ENCODE measurements at regions not wholly inside any gene's neighbourhood (a gene's known extent, or its start where the extent isn't known, plus 50 kb on each side); places are given as distances from the start of the nearest gene placed in this dataset.

GRCh38 chr17:52827526-52827925, 669.0 kb upstream of the CA10 start:
- Histone ChIP-seq H3K9ac (ENCODE audit: low read length) (no peak overlapping the region), H3K9me3 (ENCODE audit: control insufficient read depth, low read length) (no peaks in the 10 kb centered on the region), H3K4me3 (ENCODE audit: low read length) (no peak overlapping the region), H3K27me3 (replicated peaks; ENCODE audit: control insufficient read depth, insufficient read depth, low read length) (no peaks in the 10 kb centered on the region), H3K4me1 (ENCODE audit: control insufficient read depth, insufficient read depth, low read length) (no peaks in the 10 kb centered on the region), H3K36me3 (ENCODE audit: control insufficient read depth, insufficient read depth, low read length, severe bottlenecking) (no peaks in the 10 kb centered on the region)
- no peak for DNase-seq (ENCODE audit: low read depth)

- Histone ChIP-seq H3K27me3 (replicated peaks; ENCODE audit: control insufficient read depth, insufficient read depth, low read length) (no peaks in the 10 kb centered on the region), H3K36me3 (ENCODE audit: control insufficient read depth, insufficient read depth, low read length, severe bottlenecking) (no peaks in the 10 kb centered on the region), H3K4me3 (ENCODE audit: low read length) (no peak overlapping the region), H3K9me3 (ENCODE audit: control insufficient read depth, low read length) (no peaks in the 10 kb centered on the region), H3K4me1 (ENCODE audit: control insufficient read depth, insufficient read depth, low read length) (no peaks in the 10 kb centered on the region), H3K9ac (ENCODE audit: low read length) (no peak overlapping the region)
- DNase-seq (ENCODE audit: low read depth) = no peak
Observed at GRCh38 chr17:52824542-52824941, 666.0 kb upstream of the CA10 start.

- Histone ChIP-seq H3K9me3 (ENCODE audit: control insufficient read depth, low read length) (no peaks in the 10 kb centered on the region), H3K4me3 (ENCODE audit: low read length) (no peak overlapping the region), H3K27me3 (replicated peaks; ENCODE audit: control insufficient read depth, insufficient read depth, low read length) (no peaks in the 10 kb centered on the region), H3K9ac (ENCODE audit: low read length) (no peak overlapping the region), H3K4me1 (ENCODE audit: control insufficient read depth, insufficient read depth, low read length) (no peaks in the 10 kb centered on the region), H3K36me3 (ENCODE audit: control insufficient read depth, insufficient read depth, low read length, severe bottlenecking) (no peaks in the 10 kb centered on the region)
- no peak for DNase-seq (ENCODE audit: low read depth)
Observed at GRCh38 chr17:52823155-52823554, 664.6 kb upstream of the CA10 start.

GRCh38 chr17:52790359-52790955, 631.9 kb upstream of the CA10 start:
- Histone ChIP-seq H3K4me1 (ENCODE audit: control insufficient read depth, insufficient read depth, low read length) (no peaks in the 10 kb centered on the region), H3K4me3 (ENCODE audit: low read length) (no peak overlapping the region), H3K27me3 (replicated peaks; ENCODE audit: control insufficient read depth, insufficient read depth, low read length) (no peaks in the 10 kb centered on the region), H3K9me3 (ENCODE audit: control insufficient read depth, low read length) (no peaks in the 10 kb centered on the region), H3K36me3 (ENCODE audit: control insufficient read depth, insufficient read depth, low read length, severe bottlenecking) (no peaks in the 10 kb centered on the region), H3K9ac (ENCODE audit: low read length) (no peak overlapping the region)
- no peak for DNase-seq (ENCODE audit: low read depth)

- peaks cover 3% of the 10 kb centered on the region for H3K9me3 ChIP-seq (ENCODE audit: control insufficient read depth, low read length)
- H3K4me3 ChIP-seq (ENCODE audit: low read length) = no peak overlapping the region
- H3K27me3 ChIP-seq (replicated peaks; ENCODE audit: control insufficient read depth, insufficient read depth, low read length) = no peaks in the 10 kb centered on the region
- no peaks in the 10 kb centered on the region for H3K36me3 ChIP-seq (ENCODE audit: control insufficient read depth, insufficient read depth, low read length, severe bottlenecking)
- H3K9ac ChIP-seq (ENCODE audit: low read length) = no peak overlapping the region
- DNase-seq (ENCODE audit: low read depth) = no peak
- no peaks in the 10 kb centered on the region for H3K4me1 ChIP-seq (ENCODE audit: control insufficient read depth, insufficient read depth, low read length)
Observed at GRCh38 chr17:52789829-52790228, 631.3 kb upstream of the CA10 start.

- Histone ChIP-seq H3K9me3 (ENCODE audit: control insufficient read depth, low read length) (no peaks in the 10 kb centered on the region), H3K27me3 (replicated peaks; ENCODE audit: control insufficient read depth, insufficient read depth, low read length) (no peaks in the 10 kb centered on the region), H3K9ac (ENCODE audit: low read length) (no peak overlapping the region), H3K4me1 (ENCODE audit: control insufficient read depth, insufficient read depth, low read length) (no peaks in the 10 kb centered on the region), H3K4me3 (ENCODE audit: low read length) (no peak overlapping the region), H3K36me3 (ENCODE audit: control insufficient read depth, insufficient read depth, low read length, severe bottlenecking) (no peaks in the 10 kb centered on the region)
- no peak for DNase-seq (ENCODE audit: low read depth)
Observed at GRCh38 chr17:52776234-52776633, 617.7 kb upstream of the CA10 start.

GRCh38 chr17:52762794-52763167, 604.3 kb upstream of the CA10 start:
- Histone ChIP-seq H3K36me3 (ENCODE audit: control insufficient read depth, insufficient read depth, low read length, severe bottlenecking) (no peaks in the 10 kb centered on the region), H3K4me3 (ENCODE audit: low read length) (no peak overlapping the region), H3K27me3 (replicated peaks; ENCODE audit: control insufficient read depth, insufficient read depth, low read length) (no peaks in the 10 kb centered on the region), H3K9ac (ENCODE audit: low read length) (no peak overlapping the region), H3K9me3 (ENCODE audit: control insufficient read depth, low read length) (peaks cover 20% of the 10 kb centered on the region), H3K4me1 (ENCODE audit: control insufficient read depth, insufficient read depth, low read length) (no peaks in the 10 kb centered on the region)
- no peak for DNase-seq (ENCODE audit: low read depth)

- peaks cover 20% of the 10 kb centered on the region for H3K9me3 ChIP-seq (ENCODE audit: control insufficient read depth, low read length)
- H3K36me3 ChIP-seq (ENCODE audit: control insufficient read depth, insufficient read depth, low read length, severe bottlenecking) = no peaks in the 10 kb centered on the region
- DNase-seq (ENCODE audit: low read depth) = no peak
- H3K9ac ChIP-seq (ENCODE audit: low read length) = no peak overlapping the region
- H3K4me1 ChIP-seq (ENCODE audit: control insufficient read depth, insufficient read depth, low read length) = no peaks in the 10 kb centered on the region
- no peaks in the 10 kb centered on the region for H3K27me3 ChIP-seq (replicated peaks; ENCODE audit: control insufficient read depth, insufficient read depth, low read length)
- H3K4me3 ChIP-seq (ENCODE audit: low read length) = no peak overlapping the region
Observed at GRCh38 chr17:52762147-52762793, 603.8 kb upstream of the CA10 start.

GRCh38 chr17:52759864-52760263, 601.4 kb upstream of the CA10 start:
- H3K9me3 ChIP-seq (ENCODE audit: control insufficient read depth, low read length) = peaks cover 12% of the 10 kb centered on the region
- no peak for DNase-seq (ENCODE audit: low read depth)
- no peak overlapping the region for H3K4me3 ChIP-seq (ENCODE audit: low read length)
- no peak overlapping the region for H3K9ac ChIP-seq (ENCODE audit: low read length)
- no peaks in the 10 kb centered on the region for H3K36me3 ChIP-seq (ENCODE audit: control insufficient read depth, insufficient read depth, low read length, severe bottlenecking)
- H3K27me3 ChIP-seq (replicated peaks; ENCODE audit: control insufficient read depth, insufficient read depth, low read length) = no peaks in the 10 kb centered on the region
- H3K4me1 ChIP-seq (ENCODE audit: control insufficient read depth, insufficient read depth, low read length) = no peaks in the 10 kb centered on the region

GRCh38 chr17:52758481-52758880, 600.0 kb upstream of the CA10 start:
- H3K9ac ChIP-seq (ENCODE audit: low read length) = no peak overlapping the region
- no peaks in the 10 kb centered on the region for H3K27me3 ChIP-seq (replicated peaks; ENCODE audit: control insufficient read depth, insufficient read depth, low read length)
- no peak for DNase-seq (ENCODE audit: low read depth)
- peaks cover 8% of the 10 kb centered on the region for H3K9me3 ChIP-seq (ENCODE audit: control insufficient read depth, low read length)
- H3K36me3 ChIP-seq (ENCODE audit: control insufficient read depth, insufficient read depth, low read length, severe bottlenecking) = no peaks in the 10 kb centered on the region
- H3K4me1 ChIP-seq (ENCODE audit: control insufficient read depth, insufficient read depth, low read length) = no peaks in the 10 kb centered on the region
- no peak overlapping the region for H3K4me3 ChIP-seq (ENCODE audit: low read length)

GRCh38 chr17:52756746-52757145, 598.2 kb upstream of the CA10 start:
- Histone ChIP-seq H3K36me3 (ENCODE audit: control insufficient read depth, insufficient read depth, low read length, severe bottlenecking) (no peaks in the 10 kb centered on the region), H3K9me3 (ENCODE audit: control insufficient read depth, low read length) (peaks cover 8% of the 10 kb centered on the region), H3K4me3 (ENCODE audit: low read length) (no peak overlapping the region), H3K27me3 (replicated peaks; ENCODE audit: control insufficient read depth, insufficient read depth, low read length) (no peaks in the 10 kb centered on the region), H3K4me1 (ENCODE audit: control insufficient read depth, insufficient read depth, low read length) (no peaks in the 10 kb centered on the region), H3K9ac (ENCODE audit: low read length) (no peak overlapping the region)
- no peak for DNase-seq (ENCODE audit: low read depth)

- no peaks in the 10 kb centered on the region for H3K27me3 ChIP-seq (replicated peaks; ENCODE audit: control insufficient read depth, insufficient read depth, low read length)
- no peaks in the 10 kb centered on the region for H3K36me3 ChIP-seq (ENCODE audit: control insufficient read depth, insufficient read depth, low read length, severe bottlenecking)
- no peak overlapping the region for H3K9ac ChIP-seq (ENCODE audit: low read length)
- H3K4me3 ChIP-seq (ENCODE audit: low read length) = no peak overlapping the region
- H3K9me3 ChIP-seq (ENCODE audit: control insufficient read depth, low read length) = peaks cover 8% of the 10 kb centered on the region
- DNase-seq (ENCODE audit: low read depth) = no peak
- no peaks in the 10 kb centered on the region for H3K4me1 ChIP-seq (ENCODE audit: control insufficient read depth, insufficient read depth, low read length)
Observed at GRCh38 chr17:52754838-52755237, 596.3 kb upstream of the CA10 start.
